ENCODE measurements at regions not wholly inside any gene's neighbourhood (a gene's known extent, or its start where the extent isn't known, plus 50 kb on each side); places are given as distances from the start of the nearest gene placed in this dataset.

DNA sequence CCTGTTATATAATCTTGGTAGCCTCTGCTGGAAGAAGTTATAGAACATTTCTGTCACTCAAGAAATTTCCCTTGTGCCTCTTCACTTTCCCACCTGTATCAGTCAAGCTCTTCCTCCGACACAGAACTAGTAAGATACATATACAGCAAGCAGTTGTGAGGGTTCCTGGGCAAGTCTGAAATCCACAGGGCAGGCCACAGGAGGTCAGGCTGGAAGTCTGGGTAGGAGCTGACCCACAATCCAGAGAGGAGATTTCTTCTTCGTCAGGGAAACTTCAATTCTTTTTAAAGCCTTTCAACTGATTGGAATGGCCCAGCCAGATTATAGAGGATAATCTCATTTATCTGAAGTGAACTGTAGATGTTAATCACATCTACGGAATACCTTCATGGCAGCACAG is 96.4 kb upstream of the FMN2 start:
- no peaks in the 10 kb centered on the region for H3K36me3 ChIP-seq (ENCODE audit: control insufficient read depth, insufficient read depth, low read length)
- TF ChIP-seq, protein P1, sequence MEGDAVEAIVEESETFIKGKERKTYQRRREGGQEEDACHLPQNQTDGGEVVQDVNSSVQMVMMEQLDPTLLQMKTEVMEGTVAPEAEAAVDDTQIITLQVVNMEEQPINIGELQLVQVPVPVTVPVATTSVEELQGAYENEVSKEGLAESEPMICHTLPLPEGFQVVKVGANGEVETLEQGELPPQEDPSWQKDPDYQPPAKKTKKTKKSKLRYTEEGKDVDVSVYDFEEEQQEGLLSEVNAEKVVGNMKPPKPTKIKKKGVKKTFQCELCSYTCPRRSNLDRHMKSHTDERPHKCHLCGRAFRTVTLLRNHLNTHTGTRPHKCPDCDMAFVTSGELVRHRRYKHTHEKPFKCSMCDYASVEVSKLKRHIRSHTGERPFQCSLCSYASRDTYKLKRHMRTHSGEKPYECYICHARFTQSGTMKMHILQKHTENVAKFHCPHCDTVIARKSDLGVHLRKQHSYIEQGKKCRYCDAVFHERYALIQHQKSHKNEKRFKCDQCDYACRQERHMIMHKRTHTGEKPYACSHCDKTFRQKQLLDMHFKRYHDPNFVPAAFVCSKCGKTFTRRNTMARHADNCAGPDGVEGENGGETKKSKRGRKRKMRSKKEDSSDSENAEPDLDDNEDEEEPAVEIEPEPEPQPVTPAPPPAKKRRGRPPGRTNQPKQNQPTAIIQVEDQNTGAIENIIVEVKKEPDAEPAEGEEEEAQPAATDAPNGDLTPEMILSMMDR (IDR thresholded peaks at IDR 0.05; ENCODE audit: insufficient read depth, low read length, poor library complexity, severe bottlenecking): no peak
- no peaks in the 10 kb centered on the region for H3K27me3 ChIP-seq (replicated peaks; ENCODE audit: control insufficient read depth, insufficient read depth, low read length)
- H3K4me3 ChIP-seq (replicated peaks; ENCODE audit: low read depth, low read length): no peak overlapping the region
- no peak for DNase-seq (ENCODE audit: extremely low read depth, insufficient read length)

DNA sequence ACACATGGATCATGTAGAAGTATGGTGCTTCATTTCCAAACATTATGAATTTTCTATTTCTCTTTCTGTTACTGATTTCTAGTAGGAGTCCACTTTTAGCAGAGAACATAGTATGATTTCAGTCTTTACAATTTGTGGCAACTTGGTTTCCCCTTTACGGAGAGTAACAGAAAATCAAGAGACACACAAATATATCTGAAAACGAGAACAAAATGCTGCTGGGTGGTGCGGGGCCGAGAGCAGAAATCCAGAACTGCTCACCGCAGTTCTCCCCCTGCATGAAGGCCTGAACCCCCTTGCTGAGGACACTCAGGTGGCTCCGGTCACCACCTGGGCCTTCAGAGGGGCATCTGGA is 94.5 kb upstream of the FMN2 start:
- no peaks in the 10 kb centered on the region for H3K27me3 ChIP-seq (replicated peaks; ENCODE audit: control insufficient read depth, insufficient read depth, low read length)
- TF ChIP-seq, protein P1 (IDR thresholded peaks at IDR 0.05; ENCODE audit: insufficient read depth, low read length, poor library complexity, severe bottlenecking): no peak
- H3K36me3 ChIP-seq (ENCODE audit: control insufficient read depth, insufficient read depth, low read length): no peaks in the 10 kb centered on the region
- H3K4me3 ChIP-seq (replicated peaks; ENCODE audit: low read depth, low read length): no peak overlapping the region
- no peak for DNase-seq (ENCODE audit: extremely low read depth, insufficient read length)

DNA sequence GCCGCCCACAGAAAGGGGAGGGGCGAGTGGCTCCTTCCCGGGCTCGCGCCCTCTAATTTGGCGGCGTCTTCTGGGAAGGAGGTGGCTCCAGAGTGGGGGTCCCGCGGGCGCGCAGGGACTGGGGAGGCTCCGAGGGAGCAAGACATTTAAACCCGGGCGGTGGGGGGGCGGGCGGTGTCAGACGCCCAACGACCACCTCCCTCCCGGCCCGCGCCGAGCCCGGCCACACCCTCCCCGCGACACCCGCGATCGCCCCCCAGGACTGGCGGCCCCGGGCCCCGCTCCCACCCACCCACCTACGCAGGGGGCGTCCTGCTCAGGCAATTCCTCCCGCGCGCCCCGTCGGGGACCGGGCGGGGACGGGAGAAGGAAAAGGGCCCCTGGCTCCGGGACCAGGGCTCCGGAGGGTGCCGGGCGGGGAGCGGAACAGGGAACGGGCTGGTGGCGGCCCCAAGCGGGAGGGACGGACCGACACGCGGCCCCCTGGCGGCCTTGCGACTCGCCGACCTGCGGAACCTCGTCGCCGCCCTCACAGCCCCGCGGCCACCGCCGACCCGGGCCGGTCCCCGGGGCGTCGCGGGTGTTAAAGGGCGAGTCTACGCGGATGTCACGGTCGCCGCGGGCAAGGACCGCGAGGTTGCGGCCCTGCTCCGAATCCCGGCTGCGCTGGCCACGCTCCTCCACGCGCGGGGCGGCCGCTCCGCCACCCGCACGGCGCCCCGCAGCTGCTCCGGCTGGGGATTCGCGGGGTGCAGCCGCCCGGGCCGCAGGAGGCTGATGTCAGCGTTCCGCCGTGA is 94.0 kb upstream of the FMN2 start:
- DNase-seq (ENCODE audit: extremely low read depth, insufficient read length): no peak
- H3K27me3 ChIP-seq (replicated peaks; ENCODE audit: control insufficient read depth, insufficient read depth, low read length): no peaks in the 10 kb centered on the region
- H3K36me3 ChIP-seq (ENCODE audit: control insufficient read depth, insufficient read depth, low read length): no peaks in the 10 kb centered on the region
- TF ChIP-seq, protein P1 (IDR thresholded peaks at IDR 0.05; ENCODE audit: insufficient read depth, low read length, poor library complexity, severe bottlenecking): no peak
- H3K4me3 ChIP-seq (replicated peaks; ENCODE audit: low read depth, low read length): no peak overlapping the region

DNA sequence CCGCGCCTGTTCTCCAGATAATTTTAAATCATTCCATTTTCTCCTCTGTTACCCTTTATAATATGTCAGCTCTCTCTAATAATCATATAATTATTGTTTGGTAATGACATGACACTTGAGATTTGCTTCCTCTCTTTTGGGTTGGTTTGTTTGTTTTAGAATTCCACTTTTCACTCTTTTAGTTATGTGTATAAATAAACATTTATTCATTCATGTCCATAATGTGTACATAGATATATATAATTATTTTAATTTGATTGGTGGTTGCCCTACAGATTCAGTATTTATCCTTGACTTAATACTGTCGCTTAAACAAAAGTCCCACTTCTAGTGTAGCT is 93.4 kb upstream of the FMN2 start:
- H3K36me3 ChIP-seq (ENCODE audit: control insufficient read depth, insufficient read depth, low read length): no peaks in the 10 kb centered on the region
- no peaks in the 10 kb centered on the region for H3K27me3 ChIP-seq (replicated peaks; ENCODE audit: control insufficient read depth, insufficient read depth, low read length)
- TF ChIP-seq, protein P1 (IDR thresholded peaks at IDR 0.05; ENCODE audit: insufficient read depth, low read length, poor library complexity, severe bottlenecking): no peak
- H3K4me3 ChIP-seq (replicated peaks; ENCODE audit: low read depth, low read length): no peak overlapping the region
- DNase-seq (ENCODE audit: extremely low read depth, insufficient read length): no peak

DNA sequence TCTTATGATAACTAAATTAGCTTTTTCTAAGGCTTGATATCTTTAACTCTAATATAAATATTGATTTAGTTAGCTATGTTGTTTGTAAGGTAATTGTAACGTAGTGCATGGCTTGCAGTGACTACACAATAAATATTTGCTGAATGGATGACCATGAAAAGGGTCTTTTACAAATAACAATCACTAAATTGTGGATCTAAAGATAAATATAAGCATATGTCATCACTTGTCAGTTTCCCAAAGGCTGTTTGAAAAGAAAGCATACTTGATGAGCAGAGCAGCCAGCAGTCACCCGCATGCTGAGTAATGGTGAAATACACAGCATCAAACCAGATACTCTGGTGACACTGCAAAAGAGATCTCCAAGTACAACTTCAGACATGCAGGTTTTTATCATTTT is 92.5 kb upstream of the FMN2 start:
- no peak for DNase-seq (ENCODE audit: extremely low read depth, insufficient read length)
- Histone ChIP-seq H3K36me3 (ENCODE audit: control insufficient read depth, insufficient read depth, low read length) (no peaks in the 10 kb centered on the region), H3K4me3 (replicated peaks; ENCODE audit: low read depth, low read length) (no peak overlapping the region), H3K27me3 (replicated peaks; ENCODE audit: control insufficient read depth, insufficient read depth, low read length) (no peaks in the 10 kb centered on the region)
- TF ChIP-seq, protein P1 (IDR thresholded peaks at IDR 0.05; ENCODE audit: insufficient read depth, low read length, poor library complexity, severe bottlenecking): no peak

DNA sequence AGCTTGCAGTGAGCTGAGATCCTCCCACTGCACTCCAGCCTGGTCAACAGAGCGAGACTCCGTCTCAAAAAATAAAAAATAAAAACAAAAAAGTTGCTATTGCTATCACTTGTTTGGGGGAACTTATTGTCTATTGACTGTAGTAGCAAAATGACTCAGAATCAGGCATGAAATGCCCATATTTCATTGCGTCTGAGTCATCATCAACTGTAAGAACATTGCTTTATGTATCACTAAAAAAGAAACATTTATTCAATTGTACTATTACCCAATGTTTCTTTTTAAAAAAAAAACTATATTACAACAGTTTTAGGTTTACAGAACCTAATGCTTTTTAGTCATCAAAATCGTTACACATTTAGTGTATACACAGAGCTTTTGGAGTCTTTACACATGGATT is 91.0 kb upstream of the FMN2 start:
- no peaks in the 10 kb centered on the region for H3K36me3 ChIP-seq (ENCODE audit: control insufficient read depth, insufficient read depth, low read length)
- H3K27me3 ChIP-seq (replicated peaks; ENCODE audit: control insufficient read depth, insufficient read depth, low read length): no peaks in the 10 kb centered on the region
- TF ChIP-seq, protein P1 (IDR thresholded peaks at IDR 0.05; ENCODE audit: insufficient read depth, low read length, poor library complexity, severe bottlenecking): no peak
- H3K4me3 ChIP-seq (replicated peaks; ENCODE audit: low read depth, low read length): no peak overlapping the region
- no peak for DNase-seq (ENCODE audit: extremely low read depth, insufficient read length)
